Endothelial cell of umbilical vein (primary cell): ENCODE measurements at regions not wholly inside any gene's neighbourhood (a gene's known extent, or its start where the extent isn't known, plus 50 kb on each side); places are given as distances from the start of the nearest gene placed in this dataset.

ENCODE experiments used
- BruUV-seq: library from RNA; stranded (reverse); fragments of 400-500 nt; replicated peaks from 2 replicates; lab custom pipeline; 2021; lab: Mats Ljungman, UMichigan
- CTCF ChIA-PET: fragments of 300-600, 350-600 bp; sonication (Branson Sonifier 250); formaldehyde crosslinking; loops from one replicate; lab custom pipeline; 2021; ENCODE audit warnings: antibody characterized with exemption, inconsistent platforms; lab: Charles Lee
- POLR2A ChIA-PET: fragments of 300-600, 350-600 bp; sonication (Branson Sonifier 250); formaldehyde crosslinking; loops from one replicate; lab custom pipeline; 2021; ENCODE audit warnings: antibody characterized with exemption, inconsistent platforms; lab: Charles Lee
- DNase-seq: peaks from one replicate; pipeline ENCODE4 v3.0.0-alpha.2; 2011; ENCODE audit warnings: low read depth, low spot score
- FAIRE-seq: peaks from 2 replicates; lab custom pipeline; 2011; peaks lifted over from hg19 to GRCh38; lab: Jason Lieb, UNC
- H2AFZ ChIP-seq: 2 replicates; pipeline ENCODE4 v1.6.0; 2012; ENCODE audit warnings: low read depth, low read length, control low read depth, inconsistent platforms
- H3K27ac ChIP-seq: 2 replicates; pipeline ENCODE4 v1.5.1; 2011; ENCODE audit warnings: low read depth, mild to moderate bottlenecking, control low read depth, low read length, moderate library complexity; ENCODE audit not compliant: insufficient read depth
- H3K27me3 ChIP-seq, 2 experiments: 2 replicates each; pipeline versions ENCODE4 v1.6.0 to v1.6.1; 2011; ENCODE audit warnings: low read length in 2 of 2, mixed read lengths in 1 of 2; ENCODE audit not compliant: control insufficient read depth in 2 of 2, insufficient read depth in 2 of 2
- H3K36me3 ChIP-seq, 2 experiments: 2 replicates in 1 of 2; 3 replicates in 1 of 2; pipeline ENCODE4 v1.5.1; 2011; ENCODE audit warnings: low read length in 2 of 2, mild to moderate bottlenecking in 1 of 2, moderate library complexity in 1 of 2; ENCODE audit not compliant: control insufficient read depth in 2 of 2, insufficient read depth in 2 of 2; ENCODE audit errors: extremely low read depth in 1 of 2
- H3K4me1 ChIP-seq: 3 replicates; pipeline ENCODE4 v1.5.1; 2011; ENCODE audit warnings: mild to moderate bottlenecking, low read length; ENCODE audit not compliant: control insufficient read depth, insufficient read depth; ENCODE audit errors: extremely low read depth
- H3K4me2 ChIP-seq: 2 replicates; pipeline ENCODE4 v1.6.1; 2011; ENCODE audit warnings: low read length, control low read depth, mixed read lengths; ENCODE audit not compliant: insufficient read depth
- H3K4me3 ChIP-seq, 3 experiments: fragments of 200-600 bp in 1 of 3; sonication (generic), shearing (Covaris generic) in 1 of 3; replicated peaks in 1 of 3; 2 replicates each; pipeline ENCODE4 v1.5.1; 2011 to 2016; ENCODE audit warnings: control low read depth in 3 of 3, low read length in 3 of 3, mild to moderate bottlenecking in 2 of 3, inconsistent platforms in 1 of 3, low read depth in 1 of 3, moderate library complexity in 1 of 3; ENCODE audit not compliant: insufficient read depth in 1 of 3
- H3K79me2 ChIP-seq: 2 replicates; pipeline ENCODE4 v1.6.0; 2012; ENCODE audit warnings: low read length, inconsistent platforms; ENCODE audit not compliant: control insufficient read depth, insufficient read depth
- H3K9ac ChIP-seq: replicated peaks from 2 replicates; pipeline ENCODE3; 2011; ENCODE audit warnings: low read length, control low read depth; ENCODE audit not compliant: insufficient read depth; ENCODE audit errors: extremely low read depth
- H3K9me1 ChIP-seq: replicated peaks from 3 replicates; pipeline ENCODE4 v1.6.0; 2011; ENCODE audit warnings: mild to moderate bottlenecking, low read length; ENCODE audit not compliant: control insufficient read depth, insufficient read depth; ENCODE audit errors: extremely low read depth
- H3K9me3 ChIP-seq: replicated peaks from 2 replicates; pipeline ENCODE4 v1.5.1; 2012; ENCODE audit warnings: low read length, inconsistent platforms; ENCODE audit not compliant: control insufficient read depth, insufficient read depth
- H4K20me1 ChIP-seq: replicated peaks from 2 replicates; pipeline ENCODE3; 2011; ENCODE audit warnings: mild to moderate bottlenecking, low read length; ENCODE audit not compliant: control insufficient read depth, insufficient read depth; ENCODE audit errors: extremely low read depth
- EZH2 ChIP-seq: IDR thresholded peaks from 2 replicates; pipeline ENCODE4 v1.6.1; 2012; ENCODE audit warnings: borderline replicate concordance, low read depth, mild to moderate bottlenecking, moderate library complexity, low read length, inconsistent platforms; ENCODE audit not compliant: severe bottlenecking
- FOS ChIP-seq: IDR thresholded peaks from 2 replicates; pipeline ENCODE4 v1.6.1; 2011; ENCODE audit warnings: mild to moderate bottlenecking, low read length, moderate library complexity, borderline replicate concordance; ENCODE audit not compliant: insufficient read depth
- GATA2 ChIP-seq: IDR thresholded peaks from 2 replicates; pipeline ENCODE4 v1.7.0; 2011; ENCODE audit warnings: low read depth, mild to moderate bottlenecking, moderate library complexity, mixed read lengths, low read length; ENCODE audit not compliant: insufficient read length, insufficient read depth
- JUN ChIP-seq: IDR thresholded peaks from 2 replicates; pipeline ENCODE4 v1.6.1; 2011; ENCODE audit warnings: borderline replicate concordance, low read depth; ENCODE audit not compliant: insufficient read length, insufficient read depth
- MYC ChIP-seq: IDR thresholded peaks from one replicate; pipeline ENCODE4 v1.6.1; 2011; ENCODE audit warnings: mild to moderate bottlenecking, low read depth, low read length
- POLR2A ChIP-seq: IDR thresholded peaks from 2 replicates; pipeline ENCODE4 v1.6.1; 2012; ENCODE audit warnings: low read depth, mild to moderate bottlenecking, control low read depth, low read length
- POLR2AphosphoS5 ChIP-seq: IDR thresholded peaks from 2 replicates; pipeline ENCODE4 v1.6.1; 2012; ENCODE audit warnings: low read depth, mild to moderate bottlenecking, control low read depth, low read length, moderate library complexity; ENCODE audit not compliant: insufficient read depth
- dilution Hi-C: fragments of 300-500 bp; cut with MboI; formaldehyde crosslinking; loops from one replicate; pipeline ENCODE4 v1.15.0; 2019; ENCODE audit warnings: low sequenced_read_pairs; ENCODE audit not compliant: extremely low pct_ligation_motif_present
- intact Hi-C: fragments of 100-400 bp; cut with micrococcal nuclease; formaldehyde crosslinking; loops from one replicate; pipeline ENCODE4 v1.10.0; 2022
- TF ChIP-seq, protein P1 (sequence below), 2 donors: IDR thresholded peaks; 1 replicate in 1 of 2; 2 replicates in 1 of 2; pipeline ENCODE4 v1.5.1; 2011; ENCODE audit warnings: low read length in 2 of 2, mild to moderate bottlenecking in 2 of 2, moderate library complexity in 2 of 2, control low read depth in 1 of 2, inconsistent platforms in 1 of 2, low read depth in 1 of 2; ENCODE audit not compliant: insufficient read depth in 1 of 2; ENCODE audit errors: extremely low read depth in 1 of 2
- TF ChIP-seq, protein P2 (sequence below): IDR thresholded peaks from 2 replicates; pipeline ENCODE4 v1.6.1; 2011; ENCODE audit not compliant: insufficient read depth, insufficient read length

DNA sequence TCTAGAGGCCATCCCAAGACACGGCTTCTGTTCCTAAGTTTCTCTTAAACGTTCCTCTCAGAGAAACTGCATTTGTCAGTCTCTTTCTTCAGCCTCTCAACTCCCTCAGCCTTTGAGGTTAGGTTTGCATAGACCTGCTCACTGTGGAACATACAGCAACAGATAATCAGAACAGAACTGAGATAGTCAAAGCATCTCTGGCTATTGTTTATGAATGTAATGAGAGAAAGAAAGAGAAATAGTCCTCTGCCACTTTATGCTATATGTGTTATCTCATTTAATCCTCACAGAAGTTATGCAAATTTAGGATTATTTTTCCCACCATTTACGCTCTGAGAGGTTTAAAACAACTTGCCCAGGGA lies 190.6 kb downstream of the PHLDA1 start:
- H2AFZ ChIP-seq = no peak overlapping the region
- no peaks in the 10 kb centered on the region for H3K9me1 ChIP-seq
- no peak overlapping the region for H3K4me3 ChIP-seq
- intact Hi-C loops (loop anchor here (10.0 kb wide), 1 partner anchor 316 kb away; no protein-coding TSS in a partner anchor), dilution Hi-C loops (no loop called here)
- POLR2A ChIA-PET = no interaction called here
- no TSS peak for BruUV-seq
- H3K79me2 ChIP-seq = no peaks in the 10 kb centered on the region
- no peak overlapping the region for H3K27ac ChIP-seq
- H3K36me3 ChIP-seq = no peaks in the 10 kb centered on the region
- no peaks in the 10 kb centered on the region for H4K20me1 ChIP-seq
- peaks cover 10% of the 10 kb centered on the region for H3K4me1 ChIP-seq
- no peak overlapping the region for H3K4me2 ChIP-seq
- FAIRE-seq (no peak), DNase-seq (no peak)
- H3K9me3 ChIP-seq = no peaks in the 10 kb centered on the region
- CTCF ChIA-PET = interaction anchor here (1.3 kb wide), 1 partner anchor 13 kb away, joined by 3 read pairs; no protein-coding TSS in a partner anchor
- H3K9ac ChIP-seq = no peak overlapping the region
- TF ChIP-seq EZH2 (no peak), POLR2AphosphoS5 (no peak), POLR2A (no peak), GATA2 (no peak), MYC (no peak), FOS (no peak), JUN (no peak)
- TF ChIP-seq, protein P1, sequence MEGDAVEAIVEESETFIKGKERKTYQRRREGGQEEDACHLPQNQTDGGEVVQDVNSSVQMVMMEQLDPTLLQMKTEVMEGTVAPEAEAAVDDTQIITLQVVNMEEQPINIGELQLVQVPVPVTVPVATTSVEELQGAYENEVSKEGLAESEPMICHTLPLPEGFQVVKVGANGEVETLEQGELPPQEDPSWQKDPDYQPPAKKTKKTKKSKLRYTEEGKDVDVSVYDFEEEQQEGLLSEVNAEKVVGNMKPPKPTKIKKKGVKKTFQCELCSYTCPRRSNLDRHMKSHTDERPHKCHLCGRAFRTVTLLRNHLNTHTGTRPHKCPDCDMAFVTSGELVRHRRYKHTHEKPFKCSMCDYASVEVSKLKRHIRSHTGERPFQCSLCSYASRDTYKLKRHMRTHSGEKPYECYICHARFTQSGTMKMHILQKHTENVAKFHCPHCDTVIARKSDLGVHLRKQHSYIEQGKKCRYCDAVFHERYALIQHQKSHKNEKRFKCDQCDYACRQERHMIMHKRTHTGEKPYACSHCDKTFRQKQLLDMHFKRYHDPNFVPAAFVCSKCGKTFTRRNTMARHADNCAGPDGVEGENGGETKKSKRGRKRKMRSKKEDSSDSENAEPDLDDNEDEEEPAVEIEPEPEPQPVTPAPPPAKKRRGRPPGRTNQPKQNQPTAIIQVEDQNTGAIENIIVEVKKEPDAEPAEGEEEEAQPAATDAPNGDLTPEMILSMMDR (IDR thresholded peaks at IDR 0.05; ENCODE audit: extremely low read depth in 1 of 2, insufficient read depth in 1 of 2, low read depth in 1 of 2, low read length in 2 of 2) = no peak
- TF ChIP-seq, protein P2, sequence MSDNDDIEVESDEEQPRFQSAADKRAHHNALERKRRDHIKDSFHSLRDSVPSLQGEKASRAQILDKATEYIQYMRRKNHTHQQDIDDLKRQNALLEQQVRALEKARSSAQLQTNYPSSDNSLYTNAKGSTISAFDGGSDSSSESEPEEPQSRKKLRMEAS = no peak
- no peaks in the 10 kb centered on the region for H3K27me3 ChIP-seq
